NCI-H526 treated with DMSO at 0.1 percent for 48 hours (cell line): ENCODE measurements at regions not wholly inside any gene's neighbourhood (a gene's known extent, or its start where the extent isn't known, plus 50 kb on each side); places are given as distances from the start of the nearest gene placed in this dataset.

Experiments used
- DNase-seq: peaks from one replicate; lab custom pipeline; 2025; lab: John Stamatoyannopoulos, UW

GRCh38 chr16:50469121-50469743 is 79.0 kb upstream of the NKD1 start:
- DNase-seq = no peak

GRCh38 chr16:50468749-50469078 is 79.5 kb upstream of the NKD1 start:
- DNase-seq = no peak

- DNase-seq = no peak
These were observed 80.0 kb upstream of the NKD1 start for GRCh38 chr16:50467943-50468748.

- DNase-seq = no peak
These were observed 80.6 kb upstream of the NKD1 start for GRCh38 chr16:50467559-50467942.

GRCh38 chr16:50466170-50466569 is 82.0 kb upstream of the NKD1 start:
- DNase-seq = no peak

GRCh38 chr16:50464325-50465290 is 83.6 kb upstream of the NKD1 start:
- no peak for DNase-seq

GRCh38 chr16:50463581-50464324 is 84.4 kb upstream of the NKD1 start:
- no peak for DNase-seq

GRCh38 chr16:50462793-50463507 is 85.2 kb upstream of the NKD1 start:
- DNase-seq = no peak

GRCh38 chr16:50461400-50461760 is 86.8 kb upstream of the NKD1 start:
- DNase-seq = no peak

- DNase-seq = no peak
These were observed 87.4 kb upstream of the NKD1 start for GRCh38 chr16:50460538-50461399.

- peak; percentile 58 for DNase-seq
These were observed 88.6 kb upstream of the NKD1 start for GRCh38 chr16:50459496-50460080.

- peak; percentile 58 for DNase-seq
These were observed 89.3 kb upstream of the NKD1 start for GRCh38 chr16:50458667-50459495.

GRCh38 chr16:50457979-50458491 is 89.2 kb upstream of the BRD7 start:
- no peak for DNase-seq

GRCh38 chr16:50457423-50457822 is 88.6 kb upstream of the BRD7 start:
- DNase-seq = no peak

- DNase-seq = no peak
These were observed 86.6 kb upstream of the BRD7 start for GRCh38 chr16:50455288-50455845.

- DNase-seq = no peak
These were observed 84.7 kb upstream of the BRD7 start for GRCh38 chr16:50453446-50453845.

GRCh38 chr16:50451951-50452508 is 83.2 kb upstream of the BRD7 start:
- DNase-seq = no peak

GRCh38 chr16:50450957-50451356 is 82.2 kb upstream of the BRD7 start:
- DNase-seq = no peak
